ENCODE measurements at regions not wholly inside any gene's neighbourhood (a gene's known extent, or its start where the extent isn't known, plus 50 kb on each side); places are given as distances from the start of the nearest gene placed in this dataset.

DNA sequence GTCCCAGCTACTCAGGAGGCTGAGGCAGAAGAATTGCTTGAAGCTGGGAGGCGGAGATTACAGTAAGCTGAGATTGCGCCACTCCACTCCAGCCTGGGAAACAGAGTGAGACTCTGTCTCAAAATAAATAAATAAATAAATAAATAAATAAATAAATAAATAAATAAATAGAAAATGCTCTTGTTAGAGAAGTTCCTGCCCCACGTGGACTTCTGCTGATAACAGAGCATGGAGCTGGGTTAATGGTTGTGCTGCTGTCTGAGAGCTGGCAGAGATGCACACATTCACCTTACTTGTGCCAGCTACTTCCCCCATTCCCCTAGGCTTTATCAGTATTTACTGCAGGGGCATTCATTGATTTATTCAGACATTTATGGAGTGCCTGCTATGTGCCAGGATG is 155.2 kb upstream of the KCNG1 start:
- CTCF ChIA-PET: interaction anchor here (0.9 to 1.7 kb wide), 2 partner anchors 10 to 11 kb away, joined by 3 read pairs; no protein-coding TSS in a partner anchor
- H4K20me1 ChIP-seq (replicated peaks; ENCODE audit: control insufficient read depth, extremely low read depth, insufficient read depth, low read length): no peaks in the 10 kb centered on the region
- no peak overlapping the region for H3K9ac ChIP-seq (replicated peaks; ENCODE audit: extremely low read depth, insufficient read depth, low read length)
- no peak overlapping the region for H3K4me2 ChIP-seq (ENCODE audit: insufficient read depth, low read length)
- POLR2A ChIA-PET: no interaction called here
- no peaks in the 10 kb centered on the region for H3K4me1 ChIP-seq (ENCODE audit: control insufficient read depth, extremely low read depth, insufficient read depth, low read length)
- no peaks in the 10 kb centered on the region for H3K9me1 ChIP-seq (replicated peaks; ENCODE audit: control insufficient read depth, extremely low read depth, insufficient read depth, low read length)
- H3K4me3 ChIP-seq (replicated peaks in 1 of 3; ENCODE audit: insufficient read depth in 1 of 3, low read depth in 1 of 3, low read length in 3 of 3): no peak overlapping the region
- H3K27ac ChIP-seq (ENCODE audit: insufficient read depth, low read depth, low read length): no peak overlapping the region
- FAIRE-seq: no peak
- peaks cover 5% of the 10 kb centered on the region in 2 experiments for H3K27me3 ChIP-seq (ENCODE audit: control insufficient read depth in 2 of 2, insufficient read depth in 2 of 2, low read length in 2 of 2)
- dilution Hi-C loops (cut with MboI; ENCODE audit: extremely low pct_ligation_motif_present, low sequenced_read_pairs) (no loop called here), intact Hi-C loops (cut with micrococcal nuclease) (no loop called here)
- no peaks in the 10 kb centered on the region for H3K36me3 ChIP-seq (ENCODE audit: control insufficient read depth in 2 of 2, extremely low read depth in 1 of 2, insufficient read depth in 2 of 2, low read length in 2 of 2)
- H3K79me2 ChIP-seq (ENCODE audit: control insufficient read depth, insufficient read depth, low read length): no peaks in the 10 kb centered on the region
- no peak for DNase-seq (ENCODE audit: low read depth, low spot score)
- no peak for TF ChIP-seq GATA2 (IDR thresholded peaks at IDR 0.05; ENCODE audit: insufficient read depth, insufficient read length, low read depth, low read length)
- TF ChIP-seq EZH2 (IDR thresholded peaks at IDR 0.05; ENCODE audit: borderline replicate concordance, low read depth, low read length, severe bottlenecking): no peak
- TF ChIP-seq POLR2AphosphoS5 (IDR thresholded peaks at IDR 0.05; ENCODE audit: insufficient read depth, low read depth, low read length): no peak
- H2AFZ ChIP-seq (ENCODE audit: low read depth, low read length): no peak overlapping the region
- no TSS peak for BruUV-seq (replicated peaks)
- no peaks in the 10 kb centered on the region for H3K9me3 ChIP-seq (replicated peaks; ENCODE audit: control insufficient read depth, insufficient read depth, low read length)

- FAIRE-seq: no peak
- no TSS peak for BruUV-seq (replicated peaks)
- no peaks in the 10 kb centered on the region for H3K9me1 ChIP-seq (replicated peaks; ENCODE audit: control insufficient read depth, extremely low read depth, insufficient read depth, low read length)
- POLR2A ChIA-PET: no interaction called here
- no peaks in the 10 kb centered on the region for H3K9me3 ChIP-seq (replicated peaks; ENCODE audit: control insufficient read depth, insufficient read depth, low read length)
- H3K27me3 ChIP-seq (ENCODE audit: control insufficient read depth in 2 of 2, insufficient read depth in 2 of 2, low read length in 2 of 2): peaks cover 7% of the 10 kb centered on the region in 2 experiments
- H3K27ac ChIP-seq (ENCODE audit: insufficient read depth, low read depth, low read length): no peak overlapping the region
- H4K20me1 ChIP-seq (replicated peaks; ENCODE audit: control insufficient read depth, extremely low read depth, insufficient read depth, low read length): no peaks in the 10 kb centered on the region
- TF ChIP-seq MYC (IDR thresholded peaks at IDR 0.05; ENCODE audit: low read depth, low read length) (no peak), JUN (IDR thresholded peaks at IDR 0.05; ENCODE audit: borderline replicate concordance, insufficient read depth, insufficient read length, low read depth) (no peak), POLR2A (IDR thresholded peaks at IDR 0.05; ENCODE audit: low read depth, low read length) (no peak), POLR2AphosphoS5 (IDR thresholded peaks at IDR 0.05; ENCODE audit: insufficient read depth, low read depth, low read length) (no peak), GATA2 (IDR thresholded peaks at IDR 0.05; ENCODE audit: insufficient read depth, insufficient read length, low read depth, low read length) (no peak), FOS (IDR thresholded peaks at IDR 0.05; ENCODE audit: borderline replicate concordance, insufficient read depth, low read length) (no peak), EZH2 (IDR thresholded peaks at IDR 0.05; ENCODE audit: borderline replicate concordance, low read depth, low read length, severe bottlenecking) (no peak)
- TF ChIP-seq, protein P1, sequence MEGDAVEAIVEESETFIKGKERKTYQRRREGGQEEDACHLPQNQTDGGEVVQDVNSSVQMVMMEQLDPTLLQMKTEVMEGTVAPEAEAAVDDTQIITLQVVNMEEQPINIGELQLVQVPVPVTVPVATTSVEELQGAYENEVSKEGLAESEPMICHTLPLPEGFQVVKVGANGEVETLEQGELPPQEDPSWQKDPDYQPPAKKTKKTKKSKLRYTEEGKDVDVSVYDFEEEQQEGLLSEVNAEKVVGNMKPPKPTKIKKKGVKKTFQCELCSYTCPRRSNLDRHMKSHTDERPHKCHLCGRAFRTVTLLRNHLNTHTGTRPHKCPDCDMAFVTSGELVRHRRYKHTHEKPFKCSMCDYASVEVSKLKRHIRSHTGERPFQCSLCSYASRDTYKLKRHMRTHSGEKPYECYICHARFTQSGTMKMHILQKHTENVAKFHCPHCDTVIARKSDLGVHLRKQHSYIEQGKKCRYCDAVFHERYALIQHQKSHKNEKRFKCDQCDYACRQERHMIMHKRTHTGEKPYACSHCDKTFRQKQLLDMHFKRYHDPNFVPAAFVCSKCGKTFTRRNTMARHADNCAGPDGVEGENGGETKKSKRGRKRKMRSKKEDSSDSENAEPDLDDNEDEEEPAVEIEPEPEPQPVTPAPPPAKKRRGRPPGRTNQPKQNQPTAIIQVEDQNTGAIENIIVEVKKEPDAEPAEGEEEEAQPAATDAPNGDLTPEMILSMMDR (IDR thresholded peaks at IDR 0.05; ENCODE audit: extremely low read depth in 1 of 2, insufficient read depth in 1 of 2, low read depth in 1 of 2, low read length in 2 of 2): no peak
- TF ChIP-seq, protein P2, sequence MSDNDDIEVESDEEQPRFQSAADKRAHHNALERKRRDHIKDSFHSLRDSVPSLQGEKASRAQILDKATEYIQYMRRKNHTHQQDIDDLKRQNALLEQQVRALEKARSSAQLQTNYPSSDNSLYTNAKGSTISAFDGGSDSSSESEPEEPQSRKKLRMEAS (IDR thresholded peaks at IDR 0.05; ENCODE audit: insufficient read depth, insufficient read length): no peak
- dilution Hi-C loops (cut with MboI; ENCODE audit: extremely low pct_ligation_motif_present, low sequenced_read_pairs) (no loop called here), intact Hi-C loops (cut with micrococcal nuclease) (no loop called here)
- H3K79me2 ChIP-seq (ENCODE audit: control insufficient read depth, insufficient read depth, low read length): no peaks in the 10 kb centered on the region
- no peak for DNase-seq (ENCODE audit: low read depth, low spot score)
- no peak overlapping the region for H3K4me3 ChIP-seq (replicated peaks in 1 of 3; ENCODE audit: insufficient read depth in 1 of 3, low read depth in 1 of 3, low read length in 3 of 3)
- no peak overlapping the region for H2AFZ ChIP-seq (ENCODE audit: low read depth, low read length)
- H3K4me2 ChIP-seq (ENCODE audit: insufficient read depth, low read length): no peak overlapping the region
- H3K36me3 ChIP-seq (ENCODE audit: control insufficient read depth in 2 of 2, extremely low read depth in 1 of 2, insufficient read depth in 2 of 2, low read length in 2 of 2): no peaks in the 10 kb centered on the region
- CTCF ChIA-PET: no interaction called here
- H3K4me1 ChIP-seq (ENCODE audit: control insufficient read depth, extremely low read depth, insufficient read depth, low read length): no peaks in the 10 kb centered on the region
- no peak overlapping the region for H3K9ac ChIP-seq (replicated peaks; ENCODE audit: extremely low read depth, insufficient read depth, low read length)
These were observed 154.0 kb upstream of the KCNG1 start for GRCh38 chr20:51176876-51177275.
